ENCODE measurements at regions not wholly inside any gene's neighbourhood (a gene's known extent, or its start where the extent isn't known, plus 50 kb on each side); places are given as distances from the start of the nearest gene placed in this dataset.

DNA sequence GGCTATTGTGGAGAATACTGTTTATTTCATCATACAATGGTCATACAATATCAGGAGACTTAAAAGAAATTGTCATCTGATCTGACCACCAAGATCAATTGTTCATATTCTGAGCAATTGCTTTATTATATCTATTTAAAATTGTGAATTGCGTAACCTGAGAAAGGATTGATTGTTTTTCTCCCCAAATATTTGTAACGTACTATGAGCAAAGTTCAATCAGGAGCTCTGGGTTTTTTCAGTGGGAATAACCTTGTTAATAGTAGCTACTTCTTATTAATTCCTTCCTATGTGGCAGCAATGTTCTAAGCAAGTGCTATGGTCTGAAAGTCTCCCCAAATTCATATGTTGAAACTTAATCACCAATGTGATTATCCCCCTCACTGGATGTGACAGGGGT lies 323.1 kb downstream of the ZPLD1 start:
- no peak for DNase-seq

DNA sequence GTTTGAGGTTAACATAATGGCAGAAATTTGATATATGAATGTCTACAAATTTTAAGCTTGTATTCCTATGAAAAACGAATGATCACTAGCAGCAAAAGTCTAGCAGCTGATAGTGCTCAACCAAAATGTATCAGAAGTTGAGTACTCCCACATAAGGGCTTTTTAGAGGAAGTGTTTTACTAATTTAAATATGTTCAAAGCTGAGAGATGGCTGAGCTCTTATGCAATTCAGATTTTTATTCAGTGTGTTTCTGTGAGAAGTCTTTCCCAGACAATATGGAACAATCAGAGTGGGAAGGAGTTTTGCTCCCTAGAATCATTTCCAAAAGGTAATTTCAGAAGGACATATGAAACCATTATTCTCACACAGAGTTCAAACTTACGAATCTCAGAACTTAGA lies 327.0 kb downstream of the ZPLD1 start:
- no peak for DNase-seq

DNA sequence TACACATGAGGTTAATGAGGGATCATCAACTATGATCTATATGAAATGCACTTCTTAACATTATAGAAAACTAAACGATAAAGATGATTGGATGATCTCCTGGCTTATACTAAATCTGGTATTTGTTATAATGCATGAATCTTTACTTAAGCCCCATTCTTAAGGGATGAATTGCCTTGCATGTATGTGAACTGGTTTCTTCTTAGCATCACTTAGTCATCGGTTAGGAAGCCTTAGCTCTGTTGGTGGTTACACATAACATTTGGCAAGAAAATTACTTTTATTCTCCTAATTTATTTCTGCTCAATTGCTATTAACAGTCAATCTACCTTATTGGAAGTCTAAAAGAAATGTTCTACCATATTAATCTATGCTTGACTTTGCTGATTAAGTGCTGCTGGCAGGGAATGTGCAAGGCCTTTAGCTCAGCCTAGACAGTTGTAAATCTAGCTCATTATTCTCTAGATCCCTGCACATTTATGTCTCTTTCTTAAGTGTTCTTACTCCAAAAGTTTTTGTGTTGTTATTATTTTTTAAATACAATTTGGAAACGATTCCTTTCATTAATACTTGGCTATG lies 356.0 kb downstream of the ZPLD1 start:
- no peak for DNase-seq

DNA sequence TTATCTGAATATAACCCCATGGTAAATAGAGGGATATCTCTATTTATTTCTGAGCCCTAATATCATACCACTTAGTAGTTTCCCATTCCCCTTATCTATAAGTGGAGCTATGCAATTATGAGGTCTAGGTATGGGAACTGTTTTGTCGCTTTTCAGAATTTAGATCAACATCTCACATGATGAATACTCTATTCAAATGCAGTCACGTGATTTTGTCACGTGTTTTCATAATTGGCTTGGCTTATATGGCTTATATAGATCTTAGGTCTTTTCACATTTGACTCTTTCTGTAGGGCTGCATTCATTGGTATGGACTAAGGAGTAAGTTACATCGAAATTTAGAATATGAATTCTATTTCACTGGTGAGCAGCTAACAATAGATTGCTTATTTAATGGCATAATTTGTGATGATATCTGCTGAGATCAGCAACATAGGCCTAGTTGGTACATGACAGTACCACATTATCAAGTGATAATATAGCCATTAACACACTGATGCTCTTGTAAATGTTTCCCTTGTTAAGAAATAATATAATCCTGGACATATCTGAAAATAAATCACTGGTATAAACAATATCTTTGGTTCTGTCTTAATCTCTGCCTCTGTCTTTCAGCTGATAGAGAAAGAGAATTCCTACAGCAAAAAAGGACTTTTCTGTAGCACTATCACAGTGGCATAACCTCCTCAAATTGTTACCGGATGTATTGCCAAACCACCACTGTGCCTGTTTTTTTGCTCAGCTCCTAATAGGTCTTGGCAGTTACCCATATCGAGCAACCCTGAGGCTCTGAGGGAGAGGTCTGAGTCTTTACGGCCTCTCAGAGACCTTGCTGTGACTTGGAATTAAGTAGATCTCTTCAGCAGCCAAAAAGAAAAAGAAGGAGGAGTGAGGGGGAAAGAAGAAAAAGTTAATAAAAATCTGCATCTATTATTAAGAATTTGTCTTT lies 357.1 kb downstream of the ZPLD1 start:
- DNase-seq = no peak

DNA sequence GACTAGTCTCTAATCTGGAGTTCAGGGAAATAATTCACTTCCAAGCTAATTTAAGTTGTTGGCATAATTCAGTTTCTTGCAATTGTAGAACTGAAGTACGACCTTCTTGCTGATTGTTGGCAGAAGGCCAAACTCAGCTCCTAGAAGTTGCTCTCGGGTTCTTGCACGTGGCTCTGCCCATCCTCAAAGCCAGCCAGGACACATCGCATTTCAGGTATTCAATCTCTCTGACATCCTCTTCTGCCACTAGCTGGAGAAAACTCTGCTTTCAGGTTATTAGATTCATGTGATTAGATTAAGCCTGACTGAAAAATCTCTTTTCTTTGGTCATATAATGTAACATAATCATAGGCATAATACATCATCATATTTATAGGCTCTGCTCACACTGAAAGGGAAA lies 362.0 kb downstream of the ZPLD1 start:
- no peak for DNase-seq

DNA sequence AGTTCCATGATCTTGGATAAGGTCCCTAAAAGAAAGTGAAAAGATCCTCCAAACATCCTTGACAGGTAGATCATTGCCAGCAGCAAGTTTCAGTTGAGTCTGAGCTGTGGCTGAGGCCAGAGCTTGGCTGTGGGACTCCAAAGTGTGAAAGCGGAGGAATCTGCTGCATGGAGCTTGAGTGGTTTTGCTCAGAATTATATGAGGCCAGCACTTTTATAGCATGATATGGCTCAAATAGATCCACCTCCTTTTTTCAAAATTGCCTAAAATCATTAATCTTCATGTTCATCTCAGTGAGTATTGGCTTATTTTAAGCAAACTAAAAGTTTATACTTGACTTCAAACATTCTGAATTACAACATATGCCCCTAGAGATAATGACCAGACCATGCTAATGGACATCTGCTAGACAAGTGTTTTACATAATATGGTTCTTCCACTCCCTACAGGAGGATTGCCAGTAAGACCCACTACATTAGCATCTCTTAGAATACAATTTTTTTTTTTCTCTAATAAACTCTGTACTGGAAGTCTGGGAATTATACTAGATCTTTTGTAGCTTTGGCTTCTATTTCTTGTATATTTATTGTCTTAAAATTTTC lies 368.1 kb downstream of the ZPLD1 start:
- no peak for DNase-seq

DNA sequence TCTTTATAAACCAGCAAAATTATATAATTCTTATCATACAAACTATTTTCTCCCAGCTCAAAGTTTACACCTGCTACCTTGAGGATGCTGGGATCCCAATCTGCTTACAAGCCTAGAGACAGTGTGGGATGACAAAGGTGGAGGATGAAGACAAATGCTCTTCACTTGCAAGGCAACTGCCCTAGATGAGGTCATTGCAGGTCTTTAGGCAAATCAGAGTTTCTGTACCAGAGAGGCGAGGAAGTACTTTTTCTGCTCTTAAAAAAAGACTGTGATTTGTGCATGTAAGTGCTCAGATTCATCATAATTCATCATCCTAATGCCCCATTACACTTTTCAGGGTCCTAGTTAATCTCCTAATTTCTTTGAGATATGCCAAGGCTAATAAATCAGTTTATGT lies 376.1 kb downstream of the ZPLD1 start:
- DNase-seq = no peak

DNA sequence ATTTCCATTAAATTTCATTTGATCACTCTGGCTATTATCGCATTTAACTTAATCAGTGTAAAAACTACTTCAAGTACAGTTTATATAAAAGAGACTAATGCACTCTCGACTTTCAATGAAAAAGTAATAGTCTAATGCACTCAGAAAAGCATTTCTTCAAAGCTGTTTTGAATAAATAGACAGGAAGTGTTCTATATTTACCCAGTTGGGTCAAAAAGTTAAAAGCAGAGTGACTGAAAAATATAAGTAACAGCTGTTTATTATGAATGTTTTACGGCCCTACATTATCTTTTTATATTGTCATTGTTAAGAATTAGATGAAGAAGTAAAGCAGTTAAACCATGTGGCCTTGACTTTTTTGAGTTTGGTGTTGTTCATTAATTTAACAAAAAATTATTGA lies 391.8 kb downstream of the ZPLD1 start:
- DNase-seq = no peak

DNA sequence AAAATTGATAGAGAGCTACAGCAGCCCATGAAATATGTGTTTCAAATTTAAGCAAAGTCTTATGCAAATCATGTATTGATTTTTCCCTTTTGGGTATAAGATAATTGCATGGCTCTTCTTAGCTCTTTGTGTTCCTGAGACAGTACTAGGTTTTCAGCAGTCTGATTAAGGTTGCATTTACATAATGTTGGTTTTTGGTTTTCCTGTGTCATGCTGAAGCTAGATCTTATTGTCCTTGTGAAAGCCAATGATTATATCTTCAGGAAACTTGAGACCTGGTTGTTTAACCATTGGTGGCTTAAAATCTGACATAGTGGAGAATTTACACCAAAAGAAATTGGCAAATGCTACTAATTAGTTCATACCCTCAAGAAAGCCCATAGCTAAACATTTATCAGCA lies 392.6 kb downstream of the ZPLD1 start:
- DNase-seq = no peak

DNA sequence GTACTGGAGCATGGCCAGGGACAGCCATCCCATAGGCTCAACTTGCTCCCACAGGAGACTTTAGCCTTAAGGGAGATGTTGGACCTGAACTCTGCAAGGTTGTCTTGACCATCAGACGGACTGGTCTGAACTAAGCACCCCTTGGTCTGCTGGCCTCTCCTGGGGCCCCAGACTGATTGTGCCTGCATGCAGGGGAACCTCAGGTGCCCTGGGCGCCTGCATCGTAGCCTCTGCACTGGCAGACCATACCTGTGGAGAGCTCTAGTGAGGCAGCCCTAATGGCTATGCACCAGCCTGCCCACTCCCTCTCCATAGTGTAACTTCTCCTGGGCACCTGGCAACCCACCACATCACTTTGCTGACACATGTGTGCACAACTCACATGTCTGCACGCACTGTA lies 395.6 kb downstream of the ZPLD1 start:
- DNase-seq = no peak

DNA sequence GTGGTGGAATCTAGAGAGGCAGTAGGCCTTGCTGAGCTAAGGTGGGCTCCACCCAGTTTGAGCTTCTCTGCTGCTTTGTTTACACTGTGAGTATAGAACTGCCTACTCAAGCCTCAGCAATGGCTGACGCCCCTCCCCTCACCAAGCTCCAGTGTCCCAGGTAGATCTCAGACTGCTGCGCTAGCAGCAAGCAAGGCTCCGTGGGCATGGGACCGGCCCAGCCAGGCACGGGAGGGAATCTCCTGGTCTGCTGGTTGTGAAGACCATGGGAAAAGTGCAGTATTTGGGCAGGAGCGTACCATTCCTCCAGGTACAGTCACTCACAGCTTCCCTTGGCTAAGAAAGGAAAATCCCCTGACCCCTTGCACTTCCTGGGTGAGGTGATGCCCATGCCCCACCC lies 407.1 kb downstream of the ZPLD1 start:
- no peak for DNase-seq

DNA sequence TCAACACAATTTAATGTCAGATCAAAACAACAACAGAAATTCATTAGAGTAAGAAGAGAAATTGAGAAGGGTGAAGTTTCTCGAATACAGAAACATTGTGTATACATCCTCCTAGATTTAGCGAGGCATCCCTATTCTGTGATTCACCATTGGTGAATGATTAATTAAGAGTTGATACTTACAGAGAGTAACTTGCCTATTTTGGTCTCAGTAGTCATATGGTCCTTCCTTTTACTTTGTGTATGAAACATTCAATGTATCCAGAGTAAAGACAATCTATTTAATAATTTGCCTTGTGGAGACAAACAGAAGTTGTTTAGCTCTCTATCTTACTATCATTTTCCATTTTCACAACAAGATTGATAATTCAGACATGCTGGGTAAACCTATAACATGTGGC lies 432.0 kb downstream of the ZPLD1 start:
- DNase-seq = no peak

DNA sequence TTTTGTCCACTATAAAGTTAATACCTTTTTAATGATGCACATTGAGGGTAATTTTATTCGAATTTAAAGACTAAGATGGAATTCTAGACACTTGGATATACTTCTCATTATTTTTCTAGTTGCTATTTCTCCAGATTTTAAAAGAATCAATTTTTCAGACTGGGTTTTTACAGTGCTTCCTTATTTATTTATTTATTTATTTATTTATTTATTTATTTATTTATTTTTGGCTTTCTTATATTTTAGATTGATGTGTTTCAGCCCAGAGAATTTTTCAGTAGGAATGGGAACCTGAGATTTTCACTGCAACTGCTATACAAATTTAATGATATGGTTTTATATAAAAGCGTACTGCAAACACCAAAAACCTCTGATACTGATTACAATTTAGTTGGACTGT lies 448.7 kb downstream of the ZPLD1 start:
- DNase-seq = no peak

DNA sequence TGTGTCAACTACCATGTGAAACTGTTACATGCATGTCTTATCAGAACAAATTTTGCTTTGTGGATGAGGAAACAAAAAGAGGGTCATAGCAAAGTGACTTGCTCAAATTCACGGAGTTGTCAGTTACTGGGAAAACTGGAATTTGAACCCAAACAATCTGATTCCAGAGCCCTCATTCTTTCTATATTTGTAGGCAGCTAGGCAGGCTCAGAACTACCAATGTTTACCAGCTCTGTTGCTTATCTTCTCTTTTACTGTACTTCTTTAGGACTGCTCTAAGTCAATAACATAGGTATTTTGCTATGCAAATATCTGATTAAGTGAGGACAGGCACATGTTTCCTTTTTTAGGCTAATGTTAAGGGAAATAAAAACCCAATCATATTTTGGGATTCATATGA lies 450.5 kb downstream of the ZPLD1 start:
- DNase-seq = no peak

DNA sequence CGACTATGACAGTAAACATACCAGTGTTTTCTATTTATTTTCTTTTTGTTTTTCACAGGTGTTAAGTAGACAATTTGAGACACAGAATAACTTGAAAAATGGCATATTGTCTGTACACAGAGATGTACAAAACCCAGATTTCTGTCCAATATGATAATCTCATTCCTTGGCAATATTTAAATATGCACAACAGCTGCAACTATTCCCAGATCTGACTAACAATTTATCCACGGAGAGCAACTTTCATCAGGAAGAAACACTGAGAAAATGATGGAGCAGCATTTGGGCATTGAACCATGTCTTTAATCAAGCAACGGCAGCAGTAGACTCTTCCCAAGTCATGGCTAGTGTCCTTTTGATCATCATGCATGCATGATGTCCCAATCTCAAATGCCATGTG lies 452.6 kb downstream of the ZPLD1 start:
- DNase-seq = no peak

DNA sequence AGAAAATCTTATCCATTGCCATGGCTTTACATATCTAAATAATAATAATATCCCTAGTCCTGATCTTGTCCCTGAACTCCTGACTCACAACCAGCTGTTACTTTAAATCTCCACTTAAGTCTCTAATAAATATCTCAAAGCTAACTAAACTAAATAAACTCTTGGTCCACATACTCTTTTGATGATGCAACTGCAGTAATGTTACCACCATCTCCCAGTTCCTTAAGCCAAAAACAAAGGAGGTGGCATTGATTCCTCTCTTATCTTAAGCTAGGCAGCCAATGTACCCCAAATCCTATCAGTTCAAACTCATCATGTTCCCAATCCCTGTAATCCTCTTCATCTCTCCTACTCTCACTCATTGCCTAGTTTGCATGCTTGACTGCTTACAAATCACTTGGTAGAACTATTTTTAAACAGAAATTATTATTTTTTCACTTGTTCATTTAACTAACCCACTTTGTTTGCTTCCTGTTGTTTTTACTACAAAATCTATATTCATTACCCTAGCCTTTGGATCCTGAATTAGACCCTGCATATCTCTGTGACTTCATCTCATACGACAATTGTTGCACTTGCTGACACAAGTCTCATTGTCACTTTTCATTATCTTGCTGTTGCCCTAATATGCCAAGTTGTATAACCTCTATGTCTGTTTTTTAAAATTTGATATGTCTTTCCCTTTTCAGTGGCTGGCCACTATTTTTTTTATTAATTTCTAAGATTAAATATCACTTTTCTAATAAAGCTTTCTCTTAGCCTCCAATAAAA lies 462.2 kb downstream of the ZPLD1 start:
- DNase-seq = no peak

DNA sequence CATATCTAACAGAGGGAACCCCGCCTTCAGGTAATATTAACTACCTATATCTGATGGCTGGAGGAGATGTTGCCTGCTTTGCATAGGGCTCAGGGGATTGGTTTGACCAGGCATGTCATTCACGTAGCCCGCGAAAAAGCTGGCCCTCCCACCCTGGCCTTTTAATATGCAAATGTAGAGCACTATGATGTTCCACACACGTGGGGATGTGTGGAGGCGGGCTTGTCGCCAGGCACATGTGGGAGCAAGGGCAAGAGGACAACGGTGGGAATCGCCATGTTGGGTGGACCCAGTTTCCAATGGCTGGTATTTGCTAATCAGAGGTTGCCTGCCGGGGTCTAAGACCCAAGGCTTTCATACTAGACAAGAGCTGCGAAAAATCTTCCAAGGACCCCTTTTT lies 469.8 kb downstream of the ZPLD1 start:
- no peak for DNase-seq

DNA sequence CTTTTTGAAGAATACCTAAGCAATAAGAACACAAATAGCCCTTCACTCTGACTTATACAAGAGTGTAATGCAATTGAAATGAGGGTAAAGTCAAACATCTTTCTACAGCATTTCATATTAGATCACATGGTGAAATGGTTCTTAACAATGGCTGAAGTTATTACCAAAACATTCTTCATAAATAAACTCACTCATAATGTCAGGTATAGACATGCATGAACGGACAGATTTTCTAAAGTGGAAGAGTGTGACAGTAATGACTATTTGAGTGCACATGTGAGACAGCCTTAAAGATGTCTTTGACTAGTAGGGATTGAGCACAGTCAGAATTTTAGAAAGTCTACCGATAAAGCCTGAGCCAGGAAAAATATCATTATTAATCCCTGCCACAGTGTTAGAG lies 471.0 kb downstream of the ZPLD1 start:
- DNase-seq = no peak

DNA sequence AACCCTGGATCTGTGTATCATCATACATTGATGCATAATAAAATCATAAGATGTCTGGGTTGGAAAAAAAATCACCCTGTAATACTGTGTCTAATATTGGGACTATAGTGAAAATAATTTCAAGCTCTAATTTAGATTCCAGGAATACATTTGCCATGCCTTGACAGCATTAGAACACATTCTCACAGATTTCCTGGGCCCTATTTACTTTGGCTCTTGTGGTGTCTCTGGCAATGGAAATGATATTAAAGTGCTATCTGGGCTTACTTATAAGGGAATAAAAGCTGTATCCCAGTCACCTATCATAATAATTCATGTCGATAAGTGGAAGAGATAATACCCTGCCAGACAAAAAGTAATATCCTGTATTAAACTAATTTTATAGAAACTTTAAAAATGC lies 472.0 kb downstream of the ZPLD1 start:
- no peak for DNase-seq

DNA sequence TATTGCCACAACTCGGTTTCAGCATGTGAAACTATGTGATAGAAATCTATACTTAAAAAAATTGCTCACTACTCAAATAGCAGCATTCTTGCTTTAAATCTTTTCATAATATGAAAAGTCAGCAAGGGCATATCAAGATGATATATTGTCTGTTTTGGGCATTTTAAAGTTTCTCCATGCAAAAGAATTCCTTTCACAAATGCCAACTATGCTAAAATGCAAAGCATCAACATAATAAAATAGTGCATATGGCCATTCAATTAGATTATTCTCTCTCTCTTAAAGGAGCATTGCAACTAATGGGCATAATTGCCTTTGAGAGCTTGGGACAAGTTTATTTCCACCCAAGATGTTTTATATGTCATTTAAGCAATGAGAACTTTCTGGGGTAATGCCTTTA lies 475.1 kb downstream of the ZPLD1 start:
- no peak for DNase-seq

DNA sequence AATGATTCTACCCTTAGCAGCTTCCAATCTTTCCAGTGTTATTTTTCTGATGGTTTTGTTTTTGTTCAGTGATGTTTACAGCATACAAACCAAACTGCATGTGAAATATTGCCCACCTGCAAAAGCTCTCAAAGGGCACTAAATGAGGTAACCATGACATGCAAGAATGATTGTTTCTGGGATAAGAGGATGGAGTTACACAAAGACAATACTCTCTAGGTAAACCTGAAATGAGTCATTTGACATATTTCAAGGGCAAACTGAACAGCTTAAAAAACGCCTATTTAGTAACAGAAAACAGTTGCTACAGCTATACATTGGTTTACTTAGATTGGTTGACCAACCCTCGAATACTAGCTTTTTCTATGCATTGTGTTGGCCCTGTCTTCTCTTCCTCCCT lies 481.7 kb downstream of the ZPLD1 start:
- DNase-seq = no peak

DNA sequence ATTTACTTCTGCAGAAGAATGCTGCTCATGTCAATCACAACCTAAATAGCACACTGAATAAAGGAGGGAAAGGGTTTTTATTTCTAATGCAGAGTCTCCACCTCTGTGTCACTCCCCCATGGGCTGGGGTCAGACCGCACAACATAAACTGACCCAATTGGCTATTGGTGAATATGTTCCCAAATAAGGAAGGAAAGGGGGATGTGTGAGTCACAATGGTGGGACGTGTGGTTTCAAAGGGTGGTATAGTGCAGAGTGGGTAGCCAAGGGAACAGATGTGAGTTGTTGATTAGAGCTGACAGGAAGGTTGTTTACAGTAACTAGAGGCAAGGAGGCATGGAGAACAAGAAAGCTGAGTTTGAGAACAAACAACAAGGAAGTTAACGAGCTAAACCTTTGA lies 491.8 kb downstream of the ZPLD1 start:
- DNase-seq = no peak

DNA sequence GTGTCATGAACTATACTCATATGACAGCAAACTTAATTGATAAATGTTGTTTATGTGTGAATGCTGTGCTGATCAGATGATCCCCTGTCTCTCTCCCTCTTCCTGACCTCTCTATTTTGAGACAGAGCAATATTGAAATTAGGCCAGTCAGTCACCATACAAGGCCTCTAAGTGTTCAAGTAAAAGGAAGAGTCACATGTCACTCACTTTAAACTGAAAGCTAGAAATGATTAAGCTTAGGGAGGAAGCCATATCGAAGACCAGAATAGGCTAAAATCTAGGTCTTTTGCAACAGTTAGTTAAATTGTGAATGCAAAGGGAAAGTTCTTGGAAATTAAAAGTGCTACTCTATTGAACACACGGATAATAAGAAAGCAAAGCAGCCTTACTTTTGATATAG lies 498.6 kb downstream of the ZPLD1 start:
- DNase-seq = no peak
